Trophoblast cell (in vitro differentiated cells and primary cell): ENCODE measurements at regions not wholly inside any gene's neighbourhood (a gene's known extent, or its start where the extent isn't known, plus 50 kb on each side); places are given as distances from the start of the nearest gene placed in this dataset.
"Not testable (repeated sequence)": the region's sequence is repeated elsewhere in the genome, so short reads cannot be mapped to it uniquely, and the experiment has no call there.

ENCODE experiments used
- DNase-seq, 2 donors: peaks; one replicate each; pipeline ENCODE4 v3.0.0-alpha.2; 2016
- H2AFZ ChIP-seq: 2 replicates; pipeline ENCODE4 v1.6.1; 2013; ENCODE audit warnings: low read length, moderate library complexity, mild to moderate bottlenecking; ENCODE audit not compliant: insufficient read depth, poor library complexity
- H2AK5ac ChIP-seq: 2 replicates; pipeline ENCODE4 v1.6.1; 2013; ENCODE audit warnings: mild to moderate bottlenecking, low read length
- H2BK120ac ChIP-seq: 2 replicates; pipeline ENCODE4 v1.6.1; 2013; ENCODE audit warnings: low read length, mild to moderate bottlenecking, moderate library complexity; ENCODE audit not compliant: insufficient read depth, poor library complexity
- H2BK12ac ChIP-seq: 2 replicates; pipeline ENCODE4 v1.6.1; 2013; ENCODE audit warnings: mild to moderate bottlenecking, low read length, moderate library complexity
- H2BK5ac ChIP-seq: 2 replicates; pipeline ENCODE4 v1.6.1; 2013; ENCODE audit warnings: low read length, low read depth, moderate library complexity, mild to moderate bottlenecking; ENCODE audit not compliant: poor library complexity
- H3K14ac ChIP-seq: 2 replicates; pipeline ENCODE4 v1.6.1; 2013; ENCODE audit warnings: mild to moderate bottlenecking, low read length
- H3K18ac ChIP-seq: 2 replicates; pipeline ENCODE4 v1.6.1; 2013; ENCODE audit warnings: mild to moderate bottlenecking, low read length
- H3K23ac ChIP-seq: 2 replicates; pipeline ENCODE4 v1.6.1; 2013; ENCODE audit warnings: low read length
- H3K27ac ChIP-seq: 2 replicates; pipeline ENCODE4 v1.5.1; 2013; ENCODE audit warnings: low read depth, mild to moderate bottlenecking, inconsistent platforms, low read length, moderate library complexity
- H3K27me3 ChIP-seq: 2 replicates; pipeline ENCODE4 v1.6.1; 2013; ENCODE audit warnings: inconsistent platforms, mild to moderate bottlenecking, low read length, moderate library complexity; ENCODE audit not compliant: insufficient read depth
- H3K36me3 ChIP-seq, 2 experiments: 1 replicate in 1 of 2; 2 replicates in 1 of 2; pipeline ENCODE4 v1.6.1; 2013; ENCODE audit warnings: low read length in 2 of 2, mild to moderate bottlenecking in 2 of 2, moderate library complexity in 1 of 2; ENCODE audit not compliant: insufficient read depth in 2 of 2, control insufficient read depth in 1 of 2
- H3K4ac ChIP-seq: 2 replicates; pipeline ENCODE4 v1.6.1; 2013; ENCODE audit warnings: low read depth, mild to moderate bottlenecking, low read length, moderate library complexity
- H3K4me1 ChIP-seq, 2 experiments: 1 replicate in 1 of 2; 2 replicates in 1 of 2; pipeline ENCODE4 v1.6.1; 2013; ENCODE audit warnings: low read length in 2 of 2, mild to moderate bottlenecking in 2 of 2, moderate library complexity in 1 of 2; ENCODE audit not compliant: insufficient read depth in 2 of 2, control insufficient read depth in 1 of 2
- H3K4me2 ChIP-seq: 2 replicates; pipeline ENCODE4 v1.6.1; 2013; ENCODE audit warnings: inconsistent platforms, mild to moderate bottlenecking, low read length, moderate library complexity
- H3K4me3 ChIP-seq: 2 replicates; pipeline ENCODE4 v1.5.1; 2013; ENCODE audit warnings: mild to moderate bottlenecking, low read depth, low read length, inconsistent platforms
- H3K79me1 ChIP-seq: one replicate; pipeline ENCODE4 v1.6.1; 2013; ENCODE audit warnings: low read length
- H3K79me2 ChIP-seq: 2 replicates; pipeline ENCODE4 v1.6.1; 2013; ENCODE audit warnings: low read length, mild to moderate bottlenecking; ENCODE audit not compliant: control insufficient read depth, insufficient read depth, poor library complexity
- H3K9ac ChIP-seq: 2 replicates; pipeline ENCODE4 v1.6.1; 2013; ENCODE audit warnings: mild to moderate bottlenecking, low read length
- H3K9me3 ChIP-seq: 2 replicates; pipeline ENCODE4 v1.6.1; 2013; ENCODE audit warnings: low read depth, mild to moderate bottlenecking, control low read depth, inconsistent platforms, low read length; ENCODE audit not compliant: insufficient read depth
- H4K12ac ChIP-seq: 2 replicates; pipeline ENCODE4 v1.6.1; 2013; ENCODE audit warnings: low read depth, mild to moderate bottlenecking, low read length, moderate library complexity
- H4K8ac ChIP-seq: 2 replicates; pipeline ENCODE4 v1.6.1; 2013; ENCODE audit warnings: low read depth, mild to moderate bottlenecking, low read length, moderate library complexity
- H4K91ac ChIP-seq: one replicate; pipeline ENCODE4 v1.6.1; 2013; ENCODE audit warnings: low read depth, mild to moderate bottlenecking, low read length, moderate library complexity
- WGBS: extraction: QIAGEN DNeasy Blood & Tissue Kit; methylation state at CpG from one replicate; pipeline ENCODE4 v1.1.7; 2013; ENCODE audit warnings: missing lambda C conversion rate; ENCODE audit not compliant: insufficient read length, insufficient coverage; ENCODE audit errors: extremely low coverage; 5-methylcytosine and 5-hydroxymethylcytosine counted together

DNA sequence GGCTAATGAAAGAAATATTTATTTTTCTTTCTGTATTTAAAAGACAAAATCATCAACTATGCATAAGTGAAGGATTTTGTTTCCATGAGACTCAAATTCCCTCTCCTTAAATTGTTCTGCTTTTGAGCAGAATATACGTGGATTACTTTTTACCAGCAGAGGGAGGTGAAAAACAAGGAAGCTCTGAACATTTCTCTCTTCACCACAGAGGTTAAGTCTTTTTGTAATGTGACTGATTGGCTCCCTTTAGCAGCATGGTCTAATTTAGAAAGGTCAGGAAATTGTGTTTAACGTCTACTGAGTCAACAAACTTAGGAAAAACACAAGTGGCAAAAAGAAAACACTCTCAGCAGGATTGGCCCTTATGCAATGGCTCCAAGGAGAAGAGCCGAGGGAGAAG lies 55.1 kb upstream of the F9 start:
- no peak overlapping the region for H3K14ac ChIP-seq
- H3K9ac ChIP-seq = no peak overlapping the region
- no peak overlapping the region for H3K4me3 ChIP-seq
- H3K9me3 ChIP-seq = no peaks in the 10 kb centered on the region
- H3K23ac ChIP-seq = no peak overlapping the region
- H2AK5ac ChIP-seq = no peak overlapping the region
- H4K8ac ChIP-seq = no peak overlapping the region
- WGBS = no CpG with 5 or more reads among the region's 3 CpGs
- H2BK5ac ChIP-seq = no peak overlapping the region
- H2AFZ ChIP-seq = no peak overlapping the region
- H3K4ac ChIP-seq = no peak overlapping the region
- no peak overlapping the region for H3K18ac ChIP-seq
- no peak overlapping the region for H2BK12ac ChIP-seq
- H4K12ac ChIP-seq = no peak overlapping the region
- H3K79me1 ChIP-seq = no peaks in the 10 kb centered on the region
- no peak overlapping the region for H3K4me2 ChIP-seq
- no peaks in the 10 kb centered on the region for H3K27me3 ChIP-seq
- H3K36me3 ChIP-seq = no peaks in the 10 kb centered on the region
- no peak overlapping the region for H2BK120ac ChIP-seq
- H4K91ac ChIP-seq = no peak overlapping the region
- no peaks in the 10 kb centered on the region for H3K4me1 ChIP-seq
- H3K27ac ChIP-seq = no peak overlapping the region
- DNase-seq = no peak
- no peaks in the 10 kb centered on the region for H3K79me2 ChIP-seq

DNA sequence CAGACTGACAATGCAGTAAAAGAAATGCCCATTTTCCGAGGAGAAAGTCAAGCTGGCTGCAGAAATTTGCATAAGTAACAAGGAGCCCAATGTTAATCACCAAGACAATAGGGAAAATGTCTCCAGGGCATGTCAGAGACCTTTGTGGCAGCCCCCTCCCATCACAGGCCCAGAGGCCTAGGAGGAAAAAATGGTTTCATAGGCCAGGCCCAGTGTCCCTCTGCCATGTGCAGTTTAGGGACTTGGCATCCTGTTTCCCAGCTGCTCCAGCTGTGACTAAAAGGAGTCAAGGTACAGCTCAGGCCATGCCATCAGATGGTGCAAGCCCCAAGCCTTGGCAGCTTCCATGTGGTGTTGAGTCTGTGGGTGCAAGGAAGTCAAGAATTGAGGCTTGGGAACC lies 68.6 kb upstream of the F9 start:
- not testable (repeated sequence) for H3K14ac ChIP-seq, H2BK5ac ChIP-seq, H3K79me2 ChIP-seq, H3K23ac ChIP-seq, H3K4ac ChIP-seq, H4K12ac ChIP-seq, H2BK120ac ChIP-seq, H3K4me3 ChIP-seq, H4K8ac ChIP-seq, H4K91ac ChIP-seq, DNase-seq, H3K9me3 ChIP-seq, H3K27me3 ChIP-seq, H3K9ac ChIP-seq, H3K4me2 ChIP-seq, H3K4me1 ChIP-seq, H2BK12ac ChIP-seq, H3K36me3 ChIP-seq, H3K79me1 ChIP-seq, H3K27ac ChIP-seq, H2AK5ac ChIP-seq, H3K18ac ChIP-seq, H2AFZ ChIP-seq
- WGBS = no CpG with 5 or more reads among the region's 1 CpG

DNA sequence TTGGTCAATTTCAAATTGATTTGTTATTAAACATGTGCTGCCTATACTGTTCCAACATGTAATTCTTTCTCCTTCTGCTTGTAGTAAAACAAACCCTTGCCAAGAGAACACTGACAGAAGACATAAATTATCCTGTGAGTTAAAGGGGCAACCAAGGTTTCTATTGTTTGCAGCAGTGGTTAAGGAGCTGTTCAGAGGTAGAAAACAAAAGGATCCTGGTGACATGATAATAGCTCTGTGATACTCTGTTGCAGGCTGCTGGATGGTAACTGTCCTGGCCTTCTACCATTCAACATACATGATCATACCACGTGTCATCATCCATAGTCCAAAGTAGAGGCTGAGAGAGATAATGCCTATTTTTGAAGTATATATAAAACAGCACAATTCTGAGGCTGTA lies 75.8 kb upstream of the F9 start:
- Histone ChIP-seq H2BK120ac (no peak overlapping the region), H3K14ac (no peak overlapping the region), H2AFZ (no peak overlapping the region), H3K4me1 (no peaks in the 10 kb centered on the region), H3K4me3 (no peak overlapping the region), H3K18ac (no peak overlapping the region), H3K9me3 (no peaks in the 10 kb centered on the region), H3K27ac (no peak overlapping the region), H3K27me3 (no peaks in the 10 kb centered on the region), H2BK5ac (no peak overlapping the region), H4K12ac (no peak overlapping the region), H3K36me3 (no peaks in the 10 kb centered on the region), H4K91ac (no peak overlapping the region), H4K8ac (no peak overlapping the region), H2AK5ac (no peak overlapping the region), H3K23ac (no peak overlapping the region), H3K79me1 (no peaks in the 10 kb centered on the region), H3K4ac (no peak overlapping the region), H3K79me2 (no peaks in the 10 kb centered on the region), H3K9ac (no peak overlapping the region), H3K4me2 (no peak overlapping the region), H2BK12ac (no peak overlapping the region)
- no peak for DNase-seq
- WGBS = no CpG with 5 or more reads among the region's 1 CpG

DNA sequence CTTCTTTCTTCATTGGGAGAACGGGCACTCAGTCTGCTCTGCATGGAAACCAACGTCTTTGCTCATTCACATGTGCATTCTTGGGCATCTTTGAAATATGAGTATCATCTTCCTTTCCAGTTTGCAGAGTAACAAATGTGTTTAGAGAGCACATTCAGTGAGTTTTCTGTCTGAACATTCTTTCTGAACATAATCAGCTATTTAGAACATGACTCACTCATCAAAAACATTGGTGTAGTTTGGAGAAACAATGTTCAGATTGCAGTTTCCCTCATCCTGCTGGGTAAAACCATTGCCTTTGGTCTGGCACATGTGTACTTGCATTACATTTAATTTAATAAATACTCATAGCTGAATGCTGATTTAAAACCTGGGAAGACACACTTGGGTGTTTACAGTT lies 81.5 kb upstream of the F9 start:
- no peak overlapping the region for H2AFZ ChIP-seq
- no peaks in the 10 kb centered on the region for H3K79me2 ChIP-seq

More for the DNA sequence above, 81.5 kb upstream of the F9 start:
- H3K36me3 ChIP-seq = no peaks in the 10 kb centered on the region
- DNase-seq = no peak
- no peak overlapping the region for H4K8ac ChIP-seq
- H3K4me2 ChIP-seq = no peak overlapping the region
- H3K4me1 ChIP-seq = no peaks in the 10 kb centered on the region
- H3K27ac ChIP-seq = no peak overlapping the region
- H3K4ac ChIP-seq = no peak overlapping the region
- whole genome bisulfite sequencing = no CpG with 5 or more reads among the region's 2 CpGs
- H3K4me3 ChIP-seq = no peak overlapping the region
- H3K23ac ChIP-seq = no peak overlapping the region
- H3K9ac ChIP-seq = no peak overlapping the region
- H4K91ac ChIP-seq = no peak overlapping the region
- no peak overlapping the region for H3K14ac ChIP-seq
- H3K18ac ChIP-seq = no peak overlapping the region
- no peaks in the 10 kb centered on the region for H3K9me3 ChIP-seq
- no peak overlapping the region for H4K12ac ChIP-seq
- H2BK12ac ChIP-seq = no peak overlapping the region
- H3K79me1 ChIP-seq = no peaks in the 10 kb centered on the region
- no peak overlapping the region for H2AK5ac ChIP-seq
- H2BK120ac ChIP-seq = no peak overlapping the region
- no peak overlapping the region for H2BK5ac ChIP-seq
- H3K27me3 ChIP-seq = no peaks in the 10 kb centered on the region
